GM04503 (cell line): ENCODE measurements at regions not wholly inside any gene's neighbourhood (a gene's known extent, or its start where the extent isn't known, plus 50 kb on each side); places are given as distances from the start of the nearest gene placed in this dataset.

ENCODE experiments used
- DNase-seq: peaks from one replicate; pipeline ENCODE4 v3.0.0-alpha.2; 2012; ENCODE audit warnings: low read depth

DNA sequence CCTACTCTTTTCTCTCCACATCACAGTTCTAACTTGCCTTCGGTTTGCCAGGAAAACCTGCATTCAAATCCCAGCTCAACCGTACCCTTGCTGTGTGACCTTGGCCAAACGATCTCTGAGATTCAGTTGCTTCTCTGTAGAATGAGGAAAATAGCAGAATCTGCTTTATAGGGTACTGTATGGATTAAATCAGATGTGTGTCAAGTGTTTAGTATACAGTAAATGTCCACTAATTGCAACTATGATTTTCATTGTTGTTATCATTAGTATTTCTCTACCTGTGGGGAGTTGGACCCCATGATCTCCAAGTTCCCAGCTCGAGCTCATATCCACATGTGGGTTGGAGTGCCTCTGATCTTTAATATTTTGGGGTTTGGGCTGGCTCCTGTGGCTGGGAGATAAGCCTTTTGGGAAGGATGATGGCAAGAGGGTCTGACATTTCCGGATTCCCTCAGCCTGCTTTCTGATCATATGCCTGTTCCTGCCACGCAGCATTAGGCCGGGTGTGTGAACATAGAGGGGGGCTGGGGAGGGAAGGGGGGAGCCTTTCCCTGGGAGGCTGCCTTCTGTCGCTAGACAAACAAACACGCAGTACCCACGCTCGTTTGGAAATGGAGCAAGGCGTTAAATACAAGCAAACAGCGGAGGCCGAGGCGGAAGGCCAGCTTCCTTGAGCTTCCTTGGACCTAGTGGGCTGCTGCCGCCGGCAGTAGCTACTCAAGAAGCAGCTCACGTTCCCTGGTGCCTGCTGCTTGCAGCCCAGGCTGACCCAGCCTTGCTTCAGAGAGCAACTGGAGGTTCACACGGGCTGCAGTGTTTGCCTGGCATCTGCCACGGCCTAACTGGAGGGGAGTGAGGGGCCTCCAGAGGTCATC is 213.5 kb upstream of the LHX5 start:
- no peak for DNase-seq

DNA sequence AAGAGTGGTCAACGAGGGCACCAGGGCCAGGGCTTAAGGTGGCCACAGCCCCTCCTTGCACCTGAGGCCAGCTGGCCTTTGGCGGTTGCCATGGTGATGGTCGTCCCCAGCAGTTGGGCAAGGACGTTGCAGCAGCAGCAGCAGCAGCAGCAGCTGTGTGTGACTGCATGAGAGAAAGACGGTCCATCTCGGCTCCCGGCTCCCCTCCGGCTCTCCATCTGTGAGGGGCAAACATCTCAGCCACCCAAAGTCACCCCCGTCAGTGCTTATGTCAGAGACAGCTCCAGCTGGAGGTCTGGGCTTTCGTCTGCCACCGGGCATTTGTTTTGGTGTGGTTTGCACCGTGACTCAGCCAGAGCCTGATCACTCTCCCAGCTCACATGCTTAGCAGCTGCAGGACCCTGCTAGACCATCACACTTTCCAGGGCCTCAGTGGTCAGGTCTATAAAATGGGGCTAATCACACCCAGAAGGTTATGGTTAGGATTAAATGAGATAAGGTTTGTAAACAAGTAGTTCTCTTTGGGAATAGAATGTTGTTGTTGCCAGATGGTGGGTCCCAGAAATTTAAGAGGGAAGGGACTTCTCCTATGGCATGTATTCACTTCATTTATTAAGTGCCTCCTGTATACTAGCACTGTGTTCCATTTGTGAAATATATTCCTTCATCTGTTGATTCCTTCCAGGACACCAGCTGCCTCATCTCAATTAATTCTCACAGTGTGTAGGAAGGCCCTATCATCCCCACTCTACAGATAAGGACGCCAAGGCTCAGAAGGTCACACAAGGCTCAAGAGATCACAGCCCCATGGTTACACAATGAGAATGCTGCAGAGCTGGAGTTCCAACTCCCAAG is 212.6 kb upstream of the LHX5 start:
- no peak for DNase-seq

DNA sequence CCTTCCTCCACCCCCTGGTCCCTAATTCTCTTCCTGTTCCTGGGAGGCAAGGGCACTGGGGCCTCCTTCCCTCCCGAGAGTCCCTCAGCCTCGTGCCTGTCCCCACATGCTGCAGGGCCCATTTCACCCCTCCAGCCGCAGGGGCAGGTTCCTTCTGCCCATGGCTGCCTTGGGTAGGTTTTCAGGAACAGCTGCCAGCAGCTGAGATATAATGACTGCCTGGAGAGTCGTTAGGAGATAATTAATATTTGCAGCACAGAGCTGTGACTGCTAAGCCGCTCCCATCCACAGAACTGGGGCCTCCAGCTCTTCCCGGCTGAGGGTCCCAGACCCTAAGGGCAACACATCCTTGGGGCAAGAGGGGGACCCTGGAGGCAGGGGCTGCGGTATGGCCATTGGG is 211.9 kb upstream of the LHX5 start:
- DNase-seq = no peak

DNA sequence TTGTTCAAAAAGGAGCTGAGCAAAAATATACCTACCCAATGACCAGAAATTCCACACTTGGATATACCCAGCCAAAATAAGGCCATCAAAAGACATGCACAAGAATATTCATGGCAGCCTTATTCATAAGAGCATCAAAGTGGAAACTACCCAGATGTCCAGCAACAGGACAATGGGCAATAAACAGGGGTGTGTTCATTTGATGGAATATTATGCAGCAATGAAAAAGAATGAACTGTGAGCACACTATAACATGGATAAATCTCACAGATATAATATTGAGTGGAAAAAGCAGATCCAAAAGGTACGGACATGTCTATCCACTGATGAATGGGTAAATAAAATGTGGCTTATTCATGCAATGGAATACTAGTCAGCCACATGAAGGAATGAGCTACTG is 209.2 kb upstream of the LHX5 start:
- no peak for DNase-seq

DNA sequence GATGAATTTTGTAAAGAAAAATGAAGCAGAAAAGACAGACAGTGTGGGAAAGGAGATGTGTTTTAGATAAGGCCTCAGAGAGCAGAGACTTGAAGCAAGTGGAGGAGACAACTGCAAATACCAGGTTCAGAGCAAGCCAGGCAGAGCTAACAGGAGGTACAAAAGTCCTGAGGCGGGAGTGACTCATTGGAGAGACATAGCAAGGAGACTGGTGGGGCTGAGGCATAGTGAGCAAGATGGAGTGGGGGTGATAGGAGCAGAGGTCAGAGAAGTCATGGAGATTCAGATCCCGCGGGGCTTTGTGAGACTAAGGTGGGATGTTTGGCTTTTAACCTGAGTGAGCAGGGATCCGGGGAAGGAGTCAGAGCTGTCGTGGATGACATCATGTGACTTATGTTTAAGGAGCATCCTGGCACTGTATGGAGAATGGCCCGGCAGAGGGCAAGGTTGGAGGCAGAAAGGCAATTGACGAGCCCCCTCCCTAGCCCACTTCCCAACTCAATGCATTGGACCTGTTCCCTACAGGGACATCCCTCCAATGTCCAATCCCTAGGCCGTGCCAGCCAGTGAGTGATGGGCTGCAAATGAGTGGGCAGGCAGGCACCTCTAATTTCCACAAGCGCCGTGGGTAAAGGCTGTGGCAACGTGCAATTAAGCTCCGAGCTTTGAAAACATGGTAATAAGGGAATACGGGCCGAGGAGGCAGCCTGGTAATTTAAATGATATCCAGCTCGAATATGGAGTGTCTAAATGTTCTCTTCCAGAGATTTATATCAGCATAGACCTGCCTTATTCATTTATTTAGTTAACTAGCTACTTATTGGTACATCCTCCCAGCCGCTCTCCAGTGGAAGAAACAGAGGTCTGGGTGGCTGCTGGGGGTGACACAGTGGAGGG is 206.8 kb upstream of the LHX5 start:
- no peak for DNase-seq

DNA sequence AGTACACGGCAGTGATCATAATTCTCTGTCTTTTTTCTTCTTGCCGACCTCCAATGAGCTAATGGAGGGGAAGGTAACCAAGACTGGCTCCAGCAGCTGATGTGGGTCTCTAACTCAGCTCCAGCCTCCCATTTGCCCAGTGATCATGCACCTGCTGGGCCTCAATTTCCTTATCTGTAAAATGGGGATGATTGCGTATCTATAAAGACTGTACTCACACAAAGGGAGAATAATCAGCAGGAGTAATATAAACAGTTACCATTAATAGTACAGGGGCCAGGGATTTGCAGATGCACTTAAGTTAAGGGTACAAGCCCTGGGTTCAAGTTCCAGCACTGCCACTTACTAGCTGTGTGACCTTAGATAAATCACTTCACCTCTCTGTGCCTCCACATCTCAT is 204.9 kb upstream of the LHX5 start:
- DNase-seq = no peak

DNA sequence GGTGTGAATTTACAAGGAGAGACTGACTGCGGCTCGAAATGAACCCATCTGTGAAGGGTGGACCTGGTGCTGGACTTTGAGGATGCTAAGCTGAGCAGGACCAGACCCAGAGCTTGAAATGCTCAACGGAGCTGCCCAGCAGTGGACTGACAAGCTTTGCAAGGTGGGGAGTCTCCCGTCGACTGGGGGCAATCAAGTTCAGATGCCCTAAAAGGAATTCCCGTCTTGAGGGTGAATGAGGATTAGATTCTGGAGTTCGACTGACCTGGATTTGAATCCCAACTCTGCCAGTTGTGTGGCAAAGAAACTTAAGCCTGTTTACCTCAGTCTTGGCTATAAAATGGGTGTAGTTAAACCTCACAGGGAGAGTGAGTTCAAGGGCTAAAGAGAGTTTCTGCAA is 204.4 kb upstream of the LHX5 start:
- DNase-seq = no peak

DNA sequence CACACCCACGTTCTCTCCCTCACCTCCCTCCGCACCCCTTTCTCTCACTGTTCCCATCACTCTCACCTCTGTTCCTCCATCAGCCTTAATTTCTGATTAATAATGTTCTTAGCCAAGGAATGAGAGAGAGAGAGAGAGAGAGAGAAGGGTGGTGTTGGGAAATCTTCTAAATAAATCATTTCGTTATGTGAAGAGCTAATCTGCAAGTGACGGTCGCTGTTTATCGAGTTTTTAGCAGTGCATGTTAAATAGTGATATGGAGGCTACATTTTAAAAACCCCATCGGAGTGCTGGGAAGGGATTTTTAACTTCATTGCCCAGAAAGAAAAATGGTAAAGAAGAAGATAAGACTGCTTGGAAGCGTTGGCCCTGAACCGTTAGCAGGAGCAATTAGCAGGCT is 203.3 kb upstream of the LHX5 start:
- no peak for DNase-seq

DNA sequence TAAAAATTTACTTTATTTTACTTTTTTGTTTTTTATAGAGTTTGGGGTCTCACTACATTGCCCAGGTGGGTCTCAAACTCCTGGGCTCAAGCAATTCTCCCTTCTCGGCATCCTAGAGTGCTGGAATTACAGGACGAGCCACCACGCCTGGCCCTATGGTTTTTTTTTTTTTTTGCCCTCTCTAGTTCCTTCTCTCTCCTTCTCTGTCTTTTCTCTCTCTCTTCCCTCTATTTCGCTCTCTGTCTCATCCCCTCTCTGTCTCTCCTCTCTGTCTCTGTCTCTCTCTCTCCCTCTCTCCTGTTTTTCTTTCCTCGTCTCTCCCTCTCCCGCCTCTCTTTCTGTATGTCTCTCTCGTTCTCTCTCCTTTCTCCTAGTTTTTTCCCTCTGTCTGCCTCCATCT is 202.6 kb upstream of the LHX5 start:
- no peak for DNase-seq

DNA sequence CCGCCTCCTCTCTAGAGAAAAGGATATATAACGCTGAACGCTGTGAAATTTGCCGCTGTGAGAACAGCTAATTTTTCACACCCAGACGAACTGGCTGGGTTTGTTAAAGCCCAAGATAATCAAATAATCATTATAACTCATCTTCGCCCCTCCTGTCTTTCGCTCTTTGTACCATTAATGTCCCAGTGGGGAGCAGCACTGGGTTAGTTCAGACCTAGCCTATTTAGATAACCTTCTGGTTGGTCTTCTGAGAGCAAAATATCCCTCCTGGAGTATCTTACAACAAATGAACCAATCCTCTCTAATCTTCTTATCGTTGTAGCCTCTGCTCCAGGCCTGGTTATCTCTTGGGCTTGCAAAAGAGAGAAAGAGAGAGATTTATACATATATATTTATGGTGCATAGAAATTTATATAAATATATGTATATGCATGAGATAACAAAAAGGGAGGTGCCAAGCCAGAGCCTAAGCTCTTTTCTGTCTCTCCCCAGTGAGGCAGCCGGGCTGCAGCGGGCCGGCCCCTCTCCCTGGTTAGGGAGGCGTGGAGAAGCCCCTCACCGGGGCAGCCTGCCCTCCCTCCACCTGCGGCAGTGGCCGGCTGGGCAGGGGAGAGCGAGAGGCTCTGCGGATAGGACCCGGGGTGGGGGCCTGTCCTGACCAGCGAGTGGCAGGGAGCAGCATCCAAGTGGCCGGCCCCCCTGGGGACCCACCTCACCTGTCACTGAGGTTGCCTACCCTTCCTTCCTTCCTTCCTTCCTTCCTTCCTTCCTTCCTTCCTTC is 202.0 kb upstream of the LHX5 start:
- no peak for DNase-seq

DNA sequence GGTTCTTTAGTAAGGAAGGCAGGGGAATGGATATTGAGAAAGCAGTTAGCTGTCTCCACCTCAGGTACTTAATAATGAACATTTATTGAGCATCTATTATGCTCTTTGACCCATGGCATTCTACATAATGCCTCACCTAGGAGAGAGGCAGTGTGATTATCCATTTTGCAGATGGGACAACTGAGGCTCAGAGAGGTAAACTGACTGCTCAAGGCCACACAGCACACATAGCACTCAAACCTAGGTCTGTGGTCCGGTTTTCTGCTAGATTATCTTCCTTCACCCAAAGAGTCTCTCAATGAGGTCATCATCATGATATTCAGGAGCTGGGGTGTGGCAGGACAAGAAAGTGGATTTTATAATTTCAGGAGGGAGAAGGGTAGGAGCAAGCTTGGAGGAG is 199.1 kb upstream of the LHX5 start:
- no peak for DNase-seq

DNA sequence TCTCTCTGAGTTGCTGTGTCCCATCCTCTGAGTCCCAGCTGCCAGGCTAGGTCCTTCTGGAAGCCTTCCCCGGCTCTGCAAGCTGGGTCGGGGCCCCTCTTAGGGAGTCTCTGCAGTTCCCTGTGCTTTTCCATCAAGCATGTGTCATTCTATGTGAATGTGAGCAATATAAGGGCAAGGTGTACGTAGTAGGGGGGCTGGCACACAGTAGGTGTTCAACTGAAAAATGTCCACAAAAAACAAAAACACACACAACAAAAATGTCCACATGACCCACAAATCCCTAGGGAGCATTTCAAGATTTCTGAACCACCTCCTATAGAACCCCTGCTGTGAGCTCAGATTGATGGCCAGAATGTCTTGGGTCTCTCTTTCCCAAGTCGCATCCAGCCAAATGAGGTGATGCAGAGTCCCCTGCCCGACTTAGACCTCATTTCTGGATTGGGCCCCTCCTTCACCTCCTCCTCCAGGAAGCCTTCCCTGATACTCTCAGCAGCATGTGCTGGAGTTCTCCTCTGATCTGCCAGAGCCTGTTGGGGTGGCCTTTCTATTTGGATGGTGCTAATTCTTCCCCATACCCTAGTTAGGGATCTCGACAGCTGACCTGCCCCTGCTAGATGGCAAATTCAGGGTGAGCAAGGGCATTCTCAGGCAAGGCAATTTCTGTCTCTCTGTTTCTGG is 196.1 kb upstream of the LHX5 start:
- DNase-seq = no peak

DNA sequence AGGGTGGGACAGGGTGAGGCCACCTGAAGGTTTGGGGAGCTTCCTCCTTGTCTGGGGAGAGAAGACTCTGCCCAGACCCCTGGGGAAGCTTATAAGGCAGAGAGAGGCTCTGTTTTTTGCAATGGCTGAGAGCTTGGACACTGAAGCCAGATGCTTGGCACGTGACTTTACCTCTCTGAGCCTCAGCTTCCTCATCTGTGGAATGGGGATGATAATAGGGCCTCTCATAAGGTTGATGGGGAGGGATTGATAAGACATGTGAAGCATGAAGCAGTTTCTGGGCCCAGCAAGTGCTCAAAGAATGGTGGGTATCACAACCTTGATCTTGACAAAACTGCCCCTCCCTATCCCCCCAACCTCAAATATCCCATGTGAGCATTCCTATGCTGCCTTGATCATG is 195.4 kb upstream of the LHX5 start:
- DNase-seq = no peak

DNA sequence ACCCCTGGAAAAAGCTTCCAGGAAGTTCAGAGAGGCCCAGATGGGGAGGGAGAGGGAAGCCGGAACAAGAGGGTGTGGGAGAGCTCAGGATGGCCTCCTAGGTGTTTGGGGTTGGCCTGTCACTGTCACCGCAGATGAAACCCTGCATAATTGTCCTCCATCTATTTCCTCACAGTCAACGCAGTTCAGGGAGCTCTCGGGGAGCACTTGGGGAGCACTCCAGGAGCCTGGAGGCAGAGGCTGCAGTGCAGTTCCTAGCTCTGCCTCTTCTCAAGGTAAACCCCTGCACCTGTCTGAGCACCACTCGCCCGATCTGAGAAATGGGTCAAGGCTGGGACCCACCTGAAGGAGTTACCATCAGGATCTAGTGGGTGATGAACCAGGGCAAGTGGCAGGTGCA is 194.6 kb upstream of the LHX5 start:
- DNase-seq = no peak

DNA sequence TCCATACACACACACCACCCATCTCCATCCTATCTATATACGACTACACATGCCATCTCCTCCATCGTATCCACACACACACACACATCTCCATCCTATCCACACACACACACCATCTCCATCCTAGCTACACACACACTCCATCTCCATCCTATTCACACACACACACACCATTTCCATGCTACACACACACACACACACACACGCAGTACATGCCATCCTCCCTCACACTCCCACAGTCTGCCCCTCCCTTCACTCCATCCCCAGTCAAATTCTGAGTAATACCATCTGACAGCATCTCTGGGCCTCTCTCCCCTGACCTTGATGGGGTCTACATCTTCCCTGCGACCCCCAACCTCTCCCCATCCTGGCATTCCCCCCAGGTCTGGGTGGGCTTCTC is 193.8 kb upstream of the LHX5 start:
- DNase-seq = no peak

DNA sequence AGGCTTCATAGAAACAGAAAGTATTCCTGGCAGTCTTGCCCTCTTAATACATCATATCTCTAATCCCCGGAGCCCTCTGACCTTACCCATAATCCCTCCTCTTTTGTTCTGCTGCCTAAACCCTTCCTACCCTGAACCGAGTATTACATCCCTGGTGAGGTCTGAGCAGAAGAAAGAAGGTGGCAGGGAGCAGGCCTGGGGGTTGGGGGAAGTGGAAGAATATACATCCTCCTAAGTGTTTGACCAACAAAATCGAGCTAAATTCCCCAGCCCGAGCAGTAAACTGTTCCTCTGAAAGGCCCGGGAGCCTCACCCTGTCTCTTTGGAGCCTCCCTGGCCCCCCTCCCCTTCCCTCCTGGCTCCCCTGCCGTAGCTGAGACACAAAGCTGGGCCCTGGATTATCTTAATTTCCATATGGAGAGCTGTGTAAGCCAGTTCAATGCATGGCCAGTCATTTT is 192.6 kb upstream of the LHX5 start:
- DNase-seq = no peak

DNA sequence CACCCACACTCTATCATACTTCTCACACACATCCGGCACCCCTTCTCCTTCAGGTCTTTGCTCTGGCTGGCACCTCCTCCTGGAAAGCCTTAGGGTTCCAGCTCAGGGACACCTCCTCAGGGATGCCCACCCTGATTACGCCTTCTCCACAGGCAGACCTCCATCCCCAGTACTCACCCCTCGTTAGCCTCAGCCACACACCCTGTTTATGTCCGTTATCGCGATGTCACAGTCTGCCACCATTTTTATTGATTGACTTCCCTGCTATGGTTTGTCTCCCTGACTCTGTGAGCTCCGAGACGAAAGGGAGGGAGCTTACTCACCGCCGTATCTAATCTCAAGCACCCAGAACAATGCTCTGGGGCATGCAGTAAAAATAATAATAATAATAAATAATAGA is 191.7 kb upstream of the LHX5 start:
- DNase-seq = no peak

DNA sequence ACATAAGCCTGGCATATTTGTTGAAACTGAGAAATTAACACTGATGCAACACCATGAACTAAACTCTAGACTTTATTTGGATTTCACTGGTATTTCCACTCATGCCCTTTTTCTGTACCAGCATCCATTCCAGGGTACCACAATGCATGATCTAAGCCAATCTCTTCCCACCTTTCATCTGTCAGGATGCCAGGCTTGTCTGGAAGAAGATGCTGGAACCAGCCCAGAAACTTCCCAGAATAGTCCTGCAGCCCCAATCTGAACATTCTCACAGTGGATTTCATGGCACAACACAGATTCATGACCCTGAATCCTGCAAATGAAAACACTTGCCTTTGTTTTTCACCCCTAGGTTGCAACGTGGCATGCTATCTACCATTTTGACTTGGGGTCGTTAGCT is 189.3 kb upstream of the LHX5 start:
- DNase-seq = no peak

DNA sequence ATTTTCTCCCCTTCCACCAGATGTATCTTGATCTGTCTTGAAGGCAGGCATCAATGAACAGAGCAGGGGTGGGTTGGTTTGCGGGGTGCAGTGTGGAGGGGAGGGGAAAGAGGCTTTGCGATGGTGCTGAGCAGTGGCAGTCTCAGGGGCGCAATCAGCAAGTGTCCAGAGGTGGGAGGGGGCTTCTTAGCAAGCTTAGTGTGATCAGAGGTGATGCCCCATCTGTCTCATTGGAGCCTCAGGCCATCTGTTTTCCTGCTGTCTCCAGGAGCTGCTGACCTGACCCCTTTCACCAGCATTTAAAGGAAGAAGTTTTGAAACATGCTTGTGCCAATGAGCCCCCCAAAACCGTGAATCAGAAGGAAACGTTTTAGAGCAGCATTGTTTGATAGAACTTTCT is 187.7 kb upstream of the LHX5 start:
- DNase-seq = no peak

DNA sequence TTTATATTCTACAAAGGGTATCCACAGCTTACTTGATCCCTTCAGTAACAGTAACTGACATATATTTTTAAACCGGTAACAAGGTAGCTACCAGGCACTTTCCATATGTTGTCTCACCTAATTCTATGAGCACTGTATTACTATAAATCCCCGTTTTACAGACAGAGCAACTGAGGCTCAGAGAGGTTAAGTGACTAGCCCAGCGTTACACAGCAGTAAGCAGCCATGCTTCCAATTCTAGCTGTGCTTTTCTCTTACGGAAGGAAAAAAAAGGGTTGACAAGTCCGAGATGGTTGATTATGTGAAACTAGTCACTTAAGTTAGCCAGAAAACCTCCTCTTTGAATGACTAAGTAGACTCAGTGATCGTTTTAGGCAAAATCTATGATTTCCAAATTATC is 187.3 kb upstream of the LHX5 start:
- no peak for DNase-seq
